Psoas muscle (tissue), 7 donors: ENCODE measurements at regions not wholly inside any gene's neighbourhood (a gene's known extent, or its start where the extent isn't known, plus 50 kb on each side); places are given as distances from the start of the nearest gene placed in this dataset.

ENCODE experiments used
- ATAC-seq, 4 donors: fragments of 200-7000 bp; cut with Tn5 transposase; one replicate each; pipeline ENCODE4 v1.9.1; 2020; ENCODE audit warnings: moderate library complexity in 3 of 4, mild to moderate bottlenecking in 2 of 4
- DNase-seq, 2 donors: peaks; one replicate each; pipeline ENCODE4 v3.0.0-alpha.2; 2020
- H3K27ac ChIP-seq: fragments of 200-600 bp; one replicate; pipeline ENCODE4 v1.8.0; 2022
- H3K27me3 ChIP-seq, 3 donors: fragments of 200-600 bp in 1 of 3; one replicate each; pipeline versions ENCODE4 v1.6.1 to v1.8.0; 2013 to 2022; ENCODE audit warnings: low read length in 2 of 3, mild to moderate bottlenecking in 2 of 3, moderate library complexity in 1 of 3; ENCODE audit not compliant: insufficient read depth in 3 of 3
- H3K36me3 ChIP-seq, 2 donors: fragments of 200-600 bp in 1 of 2; one replicate each; pipeline versions ENCODE4 v1.6.1 to v1.8.0; 2013 to 2022; ENCODE audit warnings: low read depth in 1 of 2, mild to moderate bottlenecking in 1 of 2, moderate library complexity in 1 of 2; ENCODE audit not compliant: insufficient read depth in 1 of 2
- H3K4me1 ChIP-seq: fragments of 200-600 bp; one replicate; pipeline ENCODE4 v1.8.0; 2022
- H3K4me3 ChIP-seq: fragments of 200-600 bp; one replicate; pipeline ENCODE4 v1.8.0; 2022; ENCODE audit warnings: mild to moderate bottlenecking
- H3K9me3 ChIP-seq: fragments of 200-600 bp; one replicate; pipeline ENCODE4 v1.8.0; 2022
- WGBS, 3 donors: extraction: QIAGEN DNeasy Blood & Tissue Kit; methylation state at CpG; one replicate each; pipeline versions ENCODE4 v1.1.6 to v1.1.7; 2013; 5-methylcytosine and 5-hydroxymethylcytosine counted together
- intact Hi-C, 2 donors: fragments of 100-400 bp; cut with DNase I; formaldehyde crosslinking; loops; one replicate each; pipeline versions ENCODE4 v1.11.0 to v1.14.2; 2022
- TF ChIP-seq, protein P1 (sequence below): fragments of 200-600 bp; IDR thresholded peaks from one replicate; pipeline ENCODE4 v1.8.0; 2022; ENCODE audit warnings: antibody characterized with exemption
- donor health status: healthy with polysubstance abuse.
- donor health status: DM: no; HTN: no; CAD: no; lungs with moderate emphysema.
- donor health status: Bipolar disorder and iron deficiency.
- donor health status: healthy.
- donor health status: DM: yes; HTN: yes; CAD: no.
- donor health status: DM: no; HTN: no; CAD: no.
- donor health status: DM: yes; HTN: yes; CAD: no.

DNA sequence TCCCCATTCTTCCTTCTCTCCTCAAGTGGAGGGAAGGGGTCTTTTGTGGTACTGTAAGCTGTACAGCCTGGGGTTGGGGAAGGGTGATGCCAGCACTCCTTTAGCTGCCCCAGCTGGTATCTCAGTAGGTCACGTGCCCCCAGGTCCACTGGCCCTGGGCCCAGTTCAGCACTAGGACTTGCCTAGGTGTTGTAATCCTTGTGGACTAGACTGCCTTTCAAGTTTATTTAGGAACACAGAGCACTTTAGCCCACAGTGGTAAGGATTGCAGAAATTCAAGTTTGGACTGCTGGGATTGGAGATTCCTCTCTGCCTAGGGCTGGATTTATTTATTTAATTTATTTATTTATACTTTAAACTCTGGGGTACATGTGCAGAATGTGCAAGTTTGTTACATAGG lies 569.6 kb downstream of the AACS start:
- no peak overlapping the region for H3K27ac ChIP-seq
- H3K4me1 ChIP-seq: no peaks in the 10 kb centered on the region
- DNase-seq (no peak), ATAC-seq (no peak)
- no peaks in the 10 kb centered on the region for H3K9me3 ChIP-seq
- TF ChIP-seq, protein P1, sequence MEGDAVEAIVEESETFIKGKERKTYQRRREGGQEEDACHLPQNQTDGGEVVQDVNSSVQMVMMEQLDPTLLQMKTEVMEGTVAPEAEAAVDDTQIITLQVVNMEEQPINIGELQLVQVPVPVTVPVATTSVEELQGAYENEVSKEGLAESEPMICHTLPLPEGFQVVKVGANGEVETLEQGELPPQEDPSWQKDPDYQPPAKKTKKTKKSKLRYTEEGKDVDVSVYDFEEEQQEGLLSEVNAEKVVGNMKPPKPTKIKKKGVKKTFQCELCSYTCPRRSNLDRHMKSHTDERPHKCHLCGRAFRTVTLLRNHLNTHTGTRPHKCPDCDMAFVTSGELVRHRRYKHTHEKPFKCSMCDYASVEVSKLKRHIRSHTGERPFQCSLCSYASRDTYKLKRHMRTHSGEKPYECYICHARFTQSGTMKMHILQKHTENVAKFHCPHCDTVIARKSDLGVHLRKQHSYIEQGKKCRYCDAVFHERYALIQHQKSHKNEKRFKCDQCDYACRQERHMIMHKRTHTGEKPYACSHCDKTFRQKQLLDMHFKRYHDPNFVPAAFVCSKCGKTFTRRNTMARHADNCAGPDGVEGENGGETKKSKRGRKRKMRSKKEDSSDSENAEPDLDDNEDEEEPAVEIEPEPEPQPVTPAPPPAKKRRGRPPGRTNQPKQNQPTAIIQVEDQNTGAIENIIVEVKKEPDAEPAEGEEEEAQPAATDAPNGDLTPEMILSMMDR: no peak
- intact Hi-C loops: no loop called here
- H3K4me3 ChIP-seq: no peak overlapping the region
- no peaks in the 10 kb centered on the region for H3K27me3 ChIP-seq
- H3K36me3 ChIP-seq: no peaks in the 10 kb centered on the region
- WGBS, 3 donors: 58 to 73% (median 69%) methylated on average over 1 of the region's 1 CpG

DNA sequence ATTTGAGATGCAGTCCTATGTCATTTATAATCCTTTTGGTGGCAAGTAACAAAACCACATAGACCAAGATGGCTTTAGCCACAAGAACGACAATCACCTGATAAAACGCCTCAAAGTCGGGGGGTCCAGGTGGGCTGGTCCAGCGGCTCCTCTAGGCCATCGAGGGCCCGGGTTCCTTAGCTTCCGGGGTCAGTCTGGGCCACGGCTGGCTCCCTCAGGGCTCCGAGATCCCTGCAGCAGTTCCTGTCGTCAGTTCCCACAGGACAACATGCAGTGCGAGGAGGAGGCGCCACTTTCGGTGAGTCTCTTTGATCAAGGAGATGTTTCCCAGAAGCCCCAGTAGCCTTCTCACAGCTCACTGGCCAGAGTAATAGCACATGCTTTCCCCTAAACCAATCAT lies 574.6 kb downstream of the AACS start:
- ATAC-seq: no peak
- WGBS, 3 donors: 87 to 91% (median 88%) methylated on average over 13 of the region's 13 CpGs

DNA sequence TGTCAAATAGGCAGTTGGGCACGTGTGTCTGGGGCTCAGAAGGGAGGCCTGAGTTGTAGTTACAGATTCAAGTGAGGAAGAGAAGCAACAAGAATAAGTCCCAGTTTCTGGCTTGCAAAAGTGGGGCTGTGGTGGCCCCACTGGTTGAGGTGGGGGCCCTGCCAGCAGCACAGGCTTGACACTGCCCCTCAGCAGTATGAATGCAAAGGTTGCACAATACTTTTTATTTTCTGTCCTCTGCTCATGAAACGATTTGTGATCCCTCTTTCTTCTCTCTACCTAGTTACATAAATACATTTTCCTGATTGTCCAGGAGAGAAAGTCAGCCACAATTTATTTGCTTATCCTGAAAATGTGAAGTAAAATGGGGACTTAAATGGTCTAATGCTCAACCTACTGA lies 577.8 kb downstream of the AACS start:
- TF ChIP-seq, protein P1: no peak
- no peaks in the 10 kb centered on the region for H3K9me3 ChIP-seq
- 52 to 73% (median 56%) methylated on average over 2 of the region's 2 CpGs for WGBS, 3 donors
- ATAC-seq (no peak), DNase-seq (no peak)
- no peaks in the 10 kb centered on the region for H3K4me1 ChIP-seq
- no peak overlapping the region for H3K27ac ChIP-seq
- no peaks in the 10 kb centered on the region for H3K27me3 ChIP-seq
- no peak overlapping the region for H3K4me3 ChIP-seq
- no peaks in the 10 kb centered on the region for H3K36me3 ChIP-seq
- intact Hi-C loops: no loop called here

More for the DNA sequence above, 574.6 kb downstream of the AACS start:
- no peaks in the 10 kb centered on the region for H3K27me3 ChIP-seq
- H3K9me3 ChIP-seq: no peaks in the 10 kb centered on the region
- no peak overlapping the region for H3K4me3 ChIP-seq
- TF ChIP-seq, protein P1: no peak
- no peaks in the 10 kb centered on the region for H3K4me1 ChIP-seq
- DNase-seq: no peak
- intact Hi-C loops: no loop called here
- no peak overlapping the region for H3K27ac ChIP-seq
- no peaks in the 10 kb centered on the region for H3K36me3 ChIP-seq

DNA sequence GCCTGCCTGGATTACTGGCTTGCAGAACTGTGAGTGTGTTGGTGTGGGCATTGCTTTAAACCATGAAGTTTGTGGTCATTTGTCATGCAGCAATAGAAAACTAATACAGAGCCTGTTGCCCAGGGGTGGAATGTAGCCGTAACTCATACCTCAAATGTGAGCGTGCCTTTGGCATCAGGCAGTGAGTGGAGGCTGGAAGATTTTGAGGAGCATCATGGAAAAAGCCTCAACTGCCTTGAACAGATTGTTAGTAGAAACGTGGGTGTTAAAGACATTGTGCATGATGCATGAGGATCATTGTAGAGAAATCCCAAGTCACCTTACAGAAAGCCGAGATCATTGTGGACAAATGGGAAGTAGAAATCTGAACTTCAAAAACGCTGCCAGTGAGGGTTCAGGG lies 580.5 kb downstream of the AACS start:
- intact Hi-C loops: loop anchor here in 1 of 2 donors (5.0 kb wide), 1 partner anchor 467 kb away; no protein-coding TSS in a partner anchor
- TF ChIP-seq, protein P1: no peak

DNA sequence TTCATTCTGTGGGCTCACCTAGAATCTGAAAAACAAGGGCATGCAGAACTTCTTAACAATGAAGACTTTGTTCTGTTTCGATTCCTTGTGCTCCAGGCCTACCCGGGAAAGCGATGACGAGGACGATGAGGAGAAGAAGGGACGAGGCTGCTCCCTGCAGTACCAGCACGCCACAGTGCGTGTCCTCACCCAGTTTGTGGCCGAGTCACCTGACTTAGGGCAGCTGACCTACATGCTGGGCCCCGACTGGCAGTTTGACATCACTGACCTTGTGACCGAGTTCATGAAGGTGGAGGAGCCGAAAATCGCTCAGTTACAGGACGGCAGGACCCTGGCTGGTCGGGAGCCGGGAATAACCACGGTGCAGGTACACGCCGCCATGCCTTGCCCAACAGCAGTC lies 585.4 kb downstream of the AACS start:
- Histone ChIP-seq H3K4me3 (no peak overlapping the region), H3K4me1 (no peaks in the 10 kb centered on the region), H3K36me3 (no peaks in the 10 kb centered on the region), H3K27me3 (no peaks in the 10 kb centered on the region), H3K27ac (no peak overlapping the region), H3K9me3 (no peaks in the 10 kb centered on the region)
- DNase-seq (no peak), ATAC-seq (no peak)
- 92 to 95% (median 94%) methylated on average over 19 of the region's 19 CpGs for WGBS, 3 donors
- intact Hi-C loops: no loop called here
- TF ChIP-seq, protein P1: no peak

More for the DNA sequence above, 580.5 kb downstream of the AACS start:
- Histone ChIP-seq H3K36me3 (no peaks in the 10 kb centered on the region), H3K9me3 (no peaks in the 10 kb centered on the region), H3K27me3 (no peaks in the 10 kb centered on the region), H3K4me3 (no peak overlapping the region), H3K4me1 (no peaks in the 10 kb centered on the region), H3K27ac (no peak overlapping the region)
- WGBS, 3 donors: 36 to 44% (median 39%) methylated on average over 5 of the region's 5 CpGs
- no peak for ATAC-seq
- DNase-seq: no peak
